IMR-90 (cell line): ENCODE measurements at regions not wholly inside any gene's neighbourhood (a gene's known extent, or its start where the extent isn't known, plus 50 kb on each side); places are given as distances from the start of the nearest gene placed in this dataset.

ENCODE experiments used
- ATAC-seq: fragments of 200-7000 bp; cut with Tn5 transposase; 2 replicates; pipeline ENCODE4 v1.9.1; 2020; ENCODE audit warnings: low read depth, mild to moderate bottlenecking, moderate library complexity
- BruUV-seq: library from RNA; stranded (reverse); fragments of 400-500 nt; replicated peaks from 2 replicates; lab custom pipeline; 2021; lab: Mats Ljungman, UMichigan
- CTCF ChIA-PET: fragments of 300-600 bp; formaldehyde crosslinking; extraction: SDS; loops from one replicate; lab custom pipeline; 2021; ENCODE audit warnings: antibody characterized with exemption; lab: Yijun Ruan, JAX
- POLR2A ChIA-PET: fragments of 300-600 bp; sonication (Branson Sonifier 250); formaldehyde crosslinking; loops from one replicate; lab custom pipeline; 2022; ENCODE audit warnings: antibody characterized with exemption; ENCODE audit not compliant: unreplicated experiment; lab: Charles Lee
- DNase-seq: peaks from one replicate; pipeline ENCODE4 v3.0.0; 2013
- H2AFZ ChIP-seq: replicated peaks from 2 replicates; pipeline ENCODE3; 2013; ENCODE audit warnings: low read length, mild to moderate bottlenecking; ENCODE audit not compliant: poor library complexity
- H2AK5ac ChIP-seq: 2 replicates; pipeline ENCODE4 v1.6.1; 2013; ENCODE audit warnings: low read depth, low read length, inconsistent platforms
- H2AK9ac ChIP-seq: replicated peaks from 2 replicates; pipeline ENCODE3; 2013; ENCODE audit warnings: mild to moderate bottlenecking, low read depth, low read length, moderate library complexity; ENCODE audit not compliant: poor library complexity
- H2BK120ac ChIP-seq: 2 replicates; pipeline ENCODE4 v1.6.1; 2013; ENCODE audit warnings: low read depth, low read length, inconsistent platforms
- H2BK15ac ChIP-seq: 3 replicates; pipeline ENCODE4 v1.6.1; 2013; ENCODE audit warnings: low read depth, low read length, inconsistent platforms
- H2BK20ac ChIP-seq: 2 replicates; pipeline ENCODE4 v1.6.1; 2013; ENCODE audit warnings: low read depth, mild to moderate bottlenecking, inconsistent platforms, low read length, moderate library complexity
- H2BK5ac ChIP-seq: 2 replicates; pipeline ENCODE4 v1.6.1; 2013; ENCODE audit warnings: mild to moderate bottlenecking, low read depth, low read length, inconsistent platforms; ENCODE audit not compliant: poor library complexity, severe bottlenecking
- H3K14ac ChIP-seq: replicated peaks from 2 replicates; pipeline ENCODE4 v1.6.1; 2013; ENCODE audit warnings: low read depth, low read length, inconsistent platforms
- H3K18ac ChIP-seq: 2 replicates; pipeline ENCODE4 v1.6.1; 2013; ENCODE audit warnings: low read depth, low read length, control low read depth
- H3K23ac ChIP-seq: 2 replicates; pipeline ENCODE4 v1.6.1; 2013; ENCODE audit warnings: low read depth, low read length, inconsistent platforms
- H3K27ac ChIP-seq: 2 replicates; pipeline ENCODE4 v1.5.1; 2013; ENCODE audit warnings: mild to moderate bottlenecking, control low read depth, low read length; ENCODE audit not compliant: insufficient read depth
- H3K27me3 ChIP-seq: 2 replicates; pipeline ENCODE4 v1.6.1; 2013; ENCODE audit warnings: low read length; ENCODE audit not compliant: control insufficient read depth, insufficient read depth
- H3K36me3 ChIP-seq: 2 replicates; pipeline ENCODE4 v1.6.1; 2013; ENCODE audit warnings: low read length, mixed read lengths; ENCODE audit not compliant: control insufficient read depth, insufficient read depth
- H3K4ac ChIP-seq: 2 replicates; pipeline ENCODE4 v1.6.1; 2013; ENCODE audit warnings: low read depth, low read length, inconsistent platforms
- H3K4me1 ChIP-seq: 2 replicates; pipeline ENCODE4 v1.6.1; 2013; ENCODE audit warnings: low read length, mixed read lengths; ENCODE audit not compliant: control insufficient read depth, insufficient read depth
- H3K4me2 ChIP-seq: 2 replicates; pipeline ENCODE4 v1.6.1; 2013; ENCODE audit warnings: low read depth, mild to moderate bottlenecking, control low read depth, low read length, moderate library complexity
- H3K4me3 ChIP-seq: 2 replicates; pipeline ENCODE4 v1.5.1; 2013; ENCODE audit warnings: low read depth, mild to moderate bottlenecking, control low read depth, low read length, moderate library complexity; ENCODE audit not compliant: insufficient read depth
- H3K56ac ChIP-seq: 2 replicates; pipeline ENCODE4 v1.6.1; 2013; ENCODE audit warnings: low read length, inconsistent platforms; ENCODE audit not compliant: insufficient read depth; ENCODE audit errors: extremely low read depth
- H3K79me1 ChIP-seq, 2 experiments: 2 replicates each; pipeline ENCODE4 v1.6.1; 2013; ENCODE audit warnings: low read length in 2 of 2, inconsistent platforms in 1 of 2, low read depth in 1 of 2
- H3K9ac ChIP-seq: 2 replicates; pipeline ENCODE4 v1.6.1; 2013; ENCODE audit warnings: low read depth, low read length, control low read depth
- H3K9me1 ChIP-seq: 2 replicates; pipeline ENCODE4 v1.6.1; 2013; ENCODE audit warnings: low read length, inconsistent platforms; ENCODE audit not compliant: insufficient read depth
- H3K9me3 ChIP-seq: 2 replicates; pipeline ENCODE4 v1.6.1; 2013; ENCODE audit warnings: low read length; ENCODE audit not compliant: control insufficient read depth, insufficient read depth
- H4K20me1 ChIP-seq: 2 replicates; pipeline ENCODE4 v1.6.1; 2013; ENCODE audit warnings: low read length, inconsistent platforms; ENCODE audit not compliant: insufficient read depth
- H4K5ac ChIP-seq: 2 replicates; pipeline ENCODE4 v1.6.1; 2013; ENCODE audit warnings: mild to moderate bottlenecking, low read depth, low read length, control low read depth
- H4K8ac ChIP-seq, 2 experiments: 2 replicates each; pipeline ENCODE4 v1.6.1; 2013; ENCODE audit warnings: low read depth in 2 of 2, low read length in 2 of 2, control low read depth in 1 of 2, inconsistent platforms in 1 of 2
- H4K91ac ChIP-seq: 2 replicates; pipeline ENCODE4 v1.6.1; 2013; ENCODE audit warnings: low read depth, low read length, inconsistent platforms; ENCODE audit not compliant: insufficient read depth
- CEBPB ChIP-seq: IDR thresholded peaks from 2 replicates; pipeline ENCODE4 v1.6.1; 2012; ENCODE audit warnings: low read depth, low read length, improper control_type of control experiment
- CTCF ChIP-seq: conservative IDR thresholded peaks from 2 replicates; pipeline ENCODE4 v1.5.1; 2012; ENCODE audit warnings: mild to moderate bottlenecking, low read depth, low read length, improper control_type of control experiment
- ELK1 ChIP-seq: fragments of 150-350 bp; IDR thresholded peaks from 2 replicates; pipeline ENCODE4 v1.6.1; 2016; ENCODE audit warnings: low read depth, mild to moderate bottlenecking, low read length, moderate library complexity, borderline replicate concordance
- MAFK ChIP-seq: IDR thresholded peaks from 2 replicates; pipeline ENCODE4 v1.6.1; 2012; ENCODE audit warnings: low read depth, low read length, improper control_type of control experiment
- MAZ ChIP-seq: IDR thresholded peaks from 2 replicates; pipeline ENCODE4 v1.6.1; 2012; ENCODE audit warnings: low read depth, mild to moderate bottlenecking, low read length, improper control_type of control experiment, moderate library complexity, borderline replicate concordance
- RFX5 ChIP-seq: IDR thresholded peaks from 2 replicates; pipeline ENCODE4 v1.8.0; 2012; ENCODE audit warnings: low read depth, mild to moderate bottlenecking, low read length, moderate library complexity
- SMC3 ChIP-seq: fragments of 150-350 bp; IDR thresholded peaks from 2 replicates; pipeline ENCODE4 v1.6.1; 2016; ENCODE audit warnings: low read depth, mild to moderate bottlenecking, antibody characterized with exemption, low read length, moderate library complexity
- USF2 ChIP-seq: fragments of 150-350 bp; IDR thresholded peaks from 2 replicates; pipeline ENCODE4 v1.6.1; 2017; ENCODE audit warnings: mild to moderate bottlenecking, antibody characterized with exemption, low read length, low read depth
- WGBS, 2 experiments: methylation state at CpG; one replicate each; pipeline versions ENCODE4 v1.1.5 to v1.1.7; 2013; ENCODE audit warnings: missing lambda C conversion rate in 2 of 2; ENCODE audit not compliant: insufficient read length in 1 of 2; ENCODE audit errors: extremely low coverage in 2 of 2; 5-methylcytosine and 5-hydroxymethylcytosine counted together
- dilution Hi-C: fragments of 300-500 bp; cut with HindIII; formaldehyde crosslinking; loops from one replicate; pipeline ENCODE4 v1.14.3; 2018; ENCODE audit warnings: low sequenced_read_pairs; ENCODE audit not compliant: unreplicated experiment
- in situ Hi-C: fragments of 300-500 bp; cut with MboI; formaldehyde crosslinking; loops from 3 replicates; pipeline ENCODE4 v1.14.3; 2019; ENCODE audit warnings: low sequenced_read_pairs, inconsistent platforms, mixed read lengths
- intact Hi-C: fragments of 100-400 bp; cut with micrococcal nuclease; formaldehyde crosslinking; loops from 2 replicates; pipeline ENCODE4 v1.10.0; 2022

GRCh38 chr1:98391175-98391574, 270.3 kb upstream of the SNX7 start:
- Histone ChIP-seq H4K5ac (no peak overlapping the region), H3K27ac (no peak overlapping the region), H3K4me3 (no peak overlapping the region), H3K9me1 (no peaks in the 10 kb centered on the region), H2AK9ac (no peak overlapping the region), H3K23ac (no peak overlapping the region), H3K4me1 (peaks cover 5% of the 10 kb centered on the region; the same call in 1 of the 2 replicates), H3K14ac (no peak overlapping the region), H4K8ac (no peak overlapping the region), H3K4ac (no peak overlapping the region), H2BK5ac (no peak overlapping the region), H3K18ac (no peak overlapping the region), H2BK15ac (no peak overlapping the region), H2AK5ac (no peak overlapping the region), H2BK120ac (no peak overlapping the region), H3K36me3 (no peaks in the 10 kb centered on the region), H4K20me1 (no peaks in the 10 kb centered on the region), H3K9me3 (no peaks in the 10 kb centered on the region), H2AFZ (no peak overlapping the region), H4K91ac (no peak overlapping the region), H3K9ac (no peak overlapping the region), H3K56ac (no peak overlapping the region), H3K4me2 (no peak overlapping the region), H2BK20ac (no peak overlapping the region), H3K27me3 (no peaks in the 10 kb centered on the region), H3K79me1 (no peaks in the 10 kb centered on the region)
- ChIA-PET POLR2A (no interaction called here), CTCF (no interaction called here)
- in situ Hi-C loops, result no loop called here
- TF ChIP-seq USF2, result no peak
- TF ChIP-seq SMC3, result no peak
- no peak for TF ChIP-seq RFX5
- TF ChIP-seq ELK1, result no peak
- TF ChIP-seq CTCF, result no peak
- TF ChIP-seq CEBPB, result no peak
- TF ChIP-seq MAFK, result no peak
- TF ChIP-seq MAZ, result no peak
- dilution Hi-C loops, result no loop called here
- BruUV-seq, result no TSS peak
- ATAC-seq, result no peak
- WGBS, 2 experiments, result no CpG with 5 or more reads among the region's 1 CpG
- DNase-seq, result no peak
- intact Hi-C loops, result no loop called here
